Large intestine (tissue), 3 donors: ENCODE measurements at regions not wholly inside any gene's neighbourhood (a gene's known extent, or its start where the extent isn't known, plus 50 kb on each side); places are given as distances from the start of the nearest gene placed in this dataset.

Source experiments
- DNase-seq, 2 donors: peaks; one replicate each; pipeline versions ENCODE4 v3.0.0 to v3.0.0-alpha.2; 2013
- H3K27ac ChIP-seq: one replicate; pipeline ENCODE4 v1.5.1; 2013; ENCODE audit warnings: low read length
- H3K27me3 ChIP-seq: 2 replicates; pipeline ENCODE4 v1.6.1; 2013; ENCODE audit warnings: low read length; ENCODE audit not compliant: control insufficient read depth, insufficient read depth
- H3K36me3 ChIP-seq: 2 replicates; pipeline ENCODE4 v1.6.1; 2013; ENCODE audit warnings: low read length; ENCODE audit not compliant: control insufficient read depth, insufficient read depth
- H3K4me1 ChIP-seq: one replicate; pipeline ENCODE4 v1.6.1; 2013; ENCODE audit warnings: low read length; ENCODE audit not compliant: control insufficient read depth, insufficient read depth
- H3K4me3 ChIP-seq: one replicate; pipeline ENCODE4 v1.5.1; 2013; ENCODE audit warnings: low read length
- H3K9me3 ChIP-seq: one replicate; pipeline ENCODE4 v1.6.1; 2013; ENCODE audit warnings: mild to moderate bottlenecking, low read depth, low read length, moderate library complexity; ENCODE audit not compliant: control insufficient read depth
- WGBS: methylation state at CpG from one replicate; pipeline ENCODE4 v1.1.5; 2013; ENCODE audit warnings: low lambda C conversion rate; ENCODE audit not compliant: insufficient coverage; 5-methylcytosine and 5-hydroxymethylcytosine counted together

GRCh38 chr4:176470671-176471070 is 150.9 kb downstream of the SPCS3 start:
- Histone ChIP-seq H3K9me3 (no peaks in the 10 kb centered on the region), H3K4me1 (no peaks in the 10 kb centered on the region), H3K36me3 (no peaks in the 10 kb centered on the region), H3K4me3 (no peak overlapping the region), H3K27ac (no peak overlapping the region), H3K27me3 (no peaks in the 10 kb centered on the region)
- 36% methylated on average over 2 of the region's 4 CpGs for WGBS
- no peak for DNase-seq

GRCh38 chr4:176475067-176475466 is 155.3 kb downstream of the SPCS3 start:
- no peak for DNase-seq
- Histone ChIP-seq H3K4me3 (no peak overlapping the region), H3K4me1 (no peaks in the 10 kb centered on the region), H3K9me3 (no peaks in the 10 kb centered on the region), H3K27me3 (no peaks in the 10 kb centered on the region), H3K27ac (no peak overlapping the region), H3K36me3 (no peaks in the 10 kb centered on the region)
- WGBS, result 65% methylated on average over 2 of the region's 4 CpGs

- no peaks in the 10 kb centered on the region for H3K9me3 ChIP-seq
- WGBS, result no CpG with 5 or more reads among the region's 2 CpGs
- no peak overlapping the region for H3K4me3 ChIP-seq
- no peaks in the 10 kb centered on the region for H3K36me3 ChIP-seq
- no peak for DNase-seq
- no peaks in the 10 kb centered on the region for H3K27me3 ChIP-seq
- no peaks in the 10 kb centered on the region for H3K4me1 ChIP-seq
- no peak overlapping the region for H3K27ac ChIP-seq
Observed at GRCh38 chr4:176478076-176478475, 158.3 kb downstream of the SPCS3 start.

- Histone ChIP-seq H3K27ac (no peak overlapping the region), H3K9me3 (no peaks in the 10 kb centered on the region), H3K27me3 (no peaks in the 10 kb centered on the region), H3K4me1 (no peaks in the 10 kb centered on the region), H3K4me3 (no peak overlapping the region), H3K36me3 (no peaks in the 10 kb centered on the region)
- no peak for DNase-seq
- no CpG with 5 or more reads among the region's 1 CpG for WGBS
Observed at GRCh38 chr4:176479767-176480166, 160.0 kb downstream of the SPCS3 start.

GRCh38 chr4:176482972-176483371 is 163.2 kb downstream of the SPCS3 start:
- no peak for DNase-seq
- H3K4me1 ChIP-seq, result no peaks in the 10 kb centered on the region
- H3K27me3 ChIP-seq, result no peaks in the 10 kb centered on the region
- 89% methylated on average over 3 of the region's 3 CpGs for WGBS
- no peaks in the 10 kb centered on the region for H3K9me3 ChIP-seq
- H3K4me3 ChIP-seq, result no peak overlapping the region
- no peak overlapping the region for H3K27ac ChIP-seq
- H3K36me3 ChIP-seq, result no peaks in the 10 kb centered on the region

GRCh38 chr4:176484301-176484984 is 164.7 kb downstream of the SPCS3 start:
- no peaks in the 10 kb centered on the region for H3K27me3 ChIP-seq
- no peak overlapping the region for H3K4me3 ChIP-seq
- no peak for DNase-seq
- no peaks in the 10 kb centered on the region for H3K36me3 ChIP-seq
- no peaks in the 10 kb centered on the region for H3K9me3 ChIP-seq
- WGBS, result 100% methylated on average over 2 of the region's 7 CpGs
- H3K4me1 ChIP-seq, result no peaks in the 10 kb centered on the region
- no peak overlapping the region for H3K27ac ChIP-seq

- H3K4me1 ChIP-seq, result no peaks in the 10 kb centered on the region
- WGBS, result 100% methylated on average over 1 of the region's 2 CpGs
- no peaks in the 10 kb centered on the region for H3K36me3 ChIP-seq
- H3K4me3 ChIP-seq, result no peak overlapping the region
- no peak overlapping the region for H3K27ac ChIP-seq
- H3K27me3 ChIP-seq, result no peaks in the 10 kb centered on the region
- no peaks in the 10 kb centered on the region for H3K9me3 ChIP-seq
- no peak for DNase-seq
Observed at GRCh38 chr4:176489001-176489400, 169.2 kb downstream of the SPCS3 start.

GRCh38 chr4:176492646-176493302 is 173.0 kb downstream of the SPCS3 start:
- WGBS, result 40% methylated on average over 1 of the region's 2 CpGs
- H3K4me3 ChIP-seq, result no peak overlapping the region
- H3K9me3 ChIP-seq, result no peaks in the 10 kb centered on the region
- H3K27me3 ChIP-seq, result no peaks in the 10 kb centered on the region
- H3K36me3 ChIP-seq, result no peaks in the 10 kb centered on the region
- no peak for DNase-seq
- H3K4me1 ChIP-seq, result no peaks in the 10 kb centered on the region
- no peak overlapping the region for H3K27ac ChIP-seq

GRCh38 chr4:176498617-176499256 is 179.0 kb downstream of the SPCS3 start:
- no peak for DNase-seq
- H3K4me1 ChIP-seq, result no peaks in the 10 kb centered on the region

GRCh38 chr4:176499518-176499917 is 179.8 kb downstream of the SPCS3 start:
- DNase-seq, result no peak
- no peak overlapping the region for H3K27ac ChIP-seq
- no peaks in the 10 kb centered on the region for H3K27me3 ChIP-seq
- no peaks in the 10 kb centered on the region for H3K36me3 ChIP-seq
- no peaks in the 10 kb centered on the region for H3K4me1 ChIP-seq
- WGBS, result 60% methylated on average over 2 of the region's 2 CpGs
- no peaks in the 10 kb centered on the region for H3K9me3 ChIP-seq
- no peak overlapping the region for H3K4me3 ChIP-seq

More at GRCh38 chr4:176498617-176499256, 179.0 kb downstream of the SPCS3 start:
- Histone ChIP-seq H3K36me3 (no peaks in the 10 kb centered on the region), H3K9me3 (no peaks in the 10 kb centered on the region), H3K27me3 (no peaks in the 10 kb centered on the region), H3K4me3 (no peak overlapping the region), H3K27ac (no peak overlapping the region)
- whole genome bisulfite sequencing, result no CpG with 5 or more reads among the region's 4 CpGs
